HepG2 (cell line): ENCODE measurements at regions not wholly inside any gene's neighbourhood (a gene's known extent, or its start where the extent isn't known, plus 50 kb on each side); places are given as distances from the start of the nearest gene placed in this dataset.

Experiments
- ATAC-seq: fragments of 200-7000 bp; cut with Tn5 transposase; 3 replicates; pipeline ENCODE4 v1.9.1; 2020; ENCODE audit warnings: mild to moderate bottlenecking, moderate library complexity
- BruUV-seq: library from RNA; stranded (reverse); fragments of 400-500 nt; replicated peaks from 2 replicates; lab custom pipeline; 2021; lab: Mats Ljungman, UMichigan
- CTCF ChIA-PET: fragments of 300-600 bp; formaldehyde crosslinking; extraction: SDS; loops from one replicate; lab custom pipeline; 2021; ENCODE audit warnings: low total read pairs, inconsistent platforms, low intra/inter-chr PET ratio; lab: Yijun Ruan, JAX
- POLR2A ChIA-PET: fragments of 350-600 bp; sonication (Branson Sonifier 250); formaldehyde crosslinking; loops from one replicate; lab custom pipeline; 2020; ENCODE audit warnings: antibody characterized with exemption, inconsistent platforms; lab: Yijun Ruan, JAX
- DNase-seq: peaks from one replicate; pipeline ENCODE4 v3.0.0-alpha.2; 2015; ENCODE audit warnings: low spot score
- FAIRE-seq: peaks from 3 replicates; lab custom pipeline; 2011; peaks lifted over from hg19 to GRCh38; lab: Jason Lieb, UNC
- H2AFZ ChIP-seq: one replicate; pipeline ENCODE4 v1.6.1; 2011; ENCODE audit warnings: low read length, inconsistent platforms
- H3K27ac ChIP-seq: fragments of 300-600 bp; 3 replicates; pipeline ENCODE4 v1.8.0; 2011; ENCODE audit warnings: mixed run types, mild to moderate bottlenecking, mixed read lengths, low read length, inconsistent platforms; ENCODE audit not compliant: insufficient read depth; ENCODE audit errors: extremely low read length
- H3K27me3 ChIP-seq, 2 experiments: fragments of 200-600 bp in 1 of 2; 2 replicates in 1 of 2; 3 replicates in 1 of 2; pipeline versions ENCODE4 v1.6.0 to v1.8.0; 2011; ENCODE audit warnings: low read length in 2 of 2, mild to moderate bottlenecking in 2 of 2, moderate library complexity in 2 of 2, inconsistent platforms in 1 of 2; ENCODE audit not compliant: insufficient read depth in 2 of 2, control insufficient read depth in 1 of 2
- H3K36me3 ChIP-seq, 2 experiments: fragments of 200-600 bp in 1 of 2; replicated peaks in 1 of 2; 2 replicates in 1 of 2; 3 replicates in 1 of 2; pipeline versions ENCODE4 v1.5.1 to v1.8.0; 2011; ENCODE audit warnings: low read length in 2 of 2, inconsistent platforms in 1 of 2; ENCODE audit not compliant: insufficient read depth in 2 of 2, control insufficient read depth in 1 of 2
- H3K4me1 ChIP-seq: 2 replicates; pipeline ENCODE4 v1.5.1; 2012; ENCODE audit warnings: low read length, inconsistent platforms; ENCODE audit not compliant: insufficient read depth
- H3K4me2 ChIP-seq: 2 replicates; pipeline ENCODE4 v1.6.0; 2011; ENCODE audit warnings: low read depth, low read length, inconsistent platforms
- H3K4me3 ChIP-seq, 3 experiments: fragments of 200-600 bp in 1 of 3; sonication (generic), shearing (Covaris generic) in 1 of 3; replicated peaks in 1 of 3; 2 replicates each; pipeline ENCODE4 v1.5.1; 2011 to 2016; ENCODE audit warnings: low read length in 3 of 3, inconsistent platforms in 2 of 3, low read depth in 2 of 3, mild to moderate bottlenecking in 2 of 3, control low read depth in 1 of 3, mixed read lengths in 1 of 3; ENCODE audit not compliant: insufficient read depth in 1 of 3
- H3K79me2 ChIP-seq: one replicate; pipeline ENCODE4 v1.6.1; 2011; ENCODE audit warnings: low read length, inconsistent platforms; ENCODE audit not compliant: insufficient read depth
- H3K9ac ChIP-seq: 2 replicates; pipeline ENCODE4 v1.6.0; 2011; ENCODE audit warnings: mild to moderate bottlenecking, low read depth, low read length, inconsistent platforms; ENCODE audit not compliant: insufficient read depth
- H3K9me3 ChIP-seq: 2 replicates; pipeline ENCODE4 v1.5.1; 2012; ENCODE audit warnings: mild to moderate bottlenecking, low read length
- H4K20me1 ChIP-seq: 2 replicates; pipeline ENCODE4 v1.6.0; 2011; ENCODE audit warnings: inconsistent platforms, mild to moderate bottlenecking, low read length, moderate library complexity; ENCODE audit not compliant: insufficient read depth
- AKAP8 ChIP-seq: sonication (generic); formaldehyde crosslinking; IDR thresholded peaks from 2 replicates; pipeline ENCODE4 v1.5.1; 2020; ENCODE audit warnings: mild to moderate bottlenecking, missing genetic modification reagents
- BCL6 ChIP-seq: IDR thresholded peaks from 2 replicates; pipeline ENCODE4 v1.6.1; 2016; ENCODE audit warnings: missing genetic modification reagents, missing compliant biosample characterization
- HCFC1 ChIP-seq: fragments of 150-350 bp; IDR thresholded peaks from 2 replicates; pipeline ENCODE4 v1.6.1; 2014; ENCODE audit warnings: low read depth, low read length
- HDAC2 ChIP-seq: sonication (generic); formaldehyde crosslinking; IDR thresholded peaks from 2 replicates; pipeline ENCODE4 v1.4.0; 2020; ENCODE audit warnings: missing genetic modification reagents
- NR3C1 ChIP-seq: sonication (generic); formaldehyde crosslinking; IDR thresholded peaks from 2 replicates; pipeline ENCODE4 v1.4.0; 2020; ENCODE audit warnings: missing genetic modification reagents
- PHF20 ChIP-seq: sonication (generic); formaldehyde crosslinking; IDR thresholded peaks from 2 replicates; pipeline ENCODE4 v1.5.0; 2020; ENCODE audit warnings: mild to moderate bottlenecking, missing genetic modification reagents
- ZFY ChIP-seq: sonication (generic); formaldehyde crosslinking; IDR thresholded peaks from 2 replicates; pipeline ENCODE4 v1.4.0; 2020; ENCODE audit warnings: missing genetic modification reagents
- ZNF780A ChIP-seq: sonication (generic); formaldehyde crosslinking; IDR thresholded peaks from 2 replicates; pipeline ENCODE4 v1.8.0; 2022; ENCODE audit warnings: mild to moderate bottlenecking, missing genetic modification reagents, moderate library complexity
- ZNF816 ChIP-seq: sonication (generic); formaldehyde crosslinking; IDR thresholded peaks from 2 replicates; pipeline ENCODE4 v1.8.0; 2022; ENCODE audit warnings: missing genetic modification reagents, mild to moderate bottlenecking, borderline replicate concordance
- WGBS: methylation state at CpG from one replicate; pipeline ENCODE4 v1.1.6; 2017; ENCODE audit warnings: low lambda C conversion rate; 5-methylcytosine and 5-hydroxymethylcytosine counted together
- in situ Hi-C: cut with HindIII; loops from 2 replicates; pipeline ENCODE4 v1.10.0; 2017; ENCODE audit warnings: low pct_unique_long_range_greater_than_20kb; ENCODE audit not compliant: extremely low pct_ligation_motif_present
- intact Hi-C: fragments of 100-400 bp; cut with micrococcal nuclease; formaldehyde crosslinking; loops from one replicate; pipeline ENCODE4 v1.10.0; 2022; ENCODE audit not compliant: unreplicated experiment
- TF ChIP-seq, protein P1 (sequence below): sonication (generic); formaldehyde crosslinking; IDR thresholded peaks from 2 replicates; pipeline ENCODE4 v1.4.0; 2020; ENCODE audit warnings: missing genetic modification reagents, mild to moderate bottlenecking, borderline replicate concordance
- TF ChIP-seq, protein P2 (sequence below): sonication (generic); formaldehyde crosslinking; IDR thresholded peaks from 2 replicates; pipeline ENCODE4 v1.5.0; 2020; ENCODE audit warnings: missing genetic modification reagents
- TF ChIP-seq, protein P3 (sequence below): sonication (generic); formaldehyde crosslinking; IDR thresholded peaks from 2 replicates; pipeline ENCODE4 v1.4.0; 2020; ENCODE audit warnings: low read depth, mild to moderate bottlenecking, missing genetic modification reagents
- TF ChIP-seq, protein P4 (sequence below): sonication (generic); formaldehyde crosslinking; IDR thresholded peaks from 2 replicates; pipeline ENCODE4 v1.9.0; 2022; ENCODE audit warnings: missing genetic modification reagents, mild to moderate bottlenecking, borderline replicate concordance

DNA sequence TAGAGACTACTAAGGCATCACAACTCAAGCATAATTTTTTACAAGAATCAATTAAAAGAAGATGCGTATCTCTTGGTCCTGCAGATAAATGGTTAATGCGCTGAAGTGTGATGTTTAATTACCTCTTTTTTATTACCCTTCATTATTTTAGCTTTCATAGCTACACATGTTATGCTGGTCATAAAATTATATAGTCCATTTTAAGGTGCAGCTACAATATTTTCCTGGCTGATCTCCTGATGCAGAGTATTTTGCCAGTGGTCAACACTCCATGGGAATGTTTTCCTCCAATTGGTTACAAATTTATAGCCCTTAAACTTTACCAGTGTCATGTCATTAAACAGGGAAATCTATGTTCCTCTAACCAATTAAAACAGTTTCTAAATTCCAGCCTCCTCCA lies 1617.2 kb downstream of the PCDH7 start:
- TF ChIP-seq ZNF816, result no peak
- no peak for TF ChIP-seq AKAP8 (CRISPR knock-in tag)
- TF ChIP-seq ZNF780A (CRISPR knock-in tag), result no peak
- no peak for TF ChIP-seq BCL6 (CRISPR knock-in tag)
- in situ Hi-C loops (no loop called here), intact Hi-C loops (no loop called here)
- no peak for FAIRE-seq
- H2AFZ ChIP-seq, result no peak overlapping the region
- CTCF ChIA-PET, result no interaction called here
- POLR2A ChIA-PET, result no interaction called here
- no peak overlapping the region for H3K4me2 ChIP-seq
- no peaks in the 10 kb centered on the region for H3K36me3 ChIP-seq
- H3K27me3 ChIP-seq, result no peaks in the 10 kb centered on the region
- no peak overlapping the region for H3K27ac ChIP-seq
- no peaks in the 10 kb centered on the region for H3K4me1 ChIP-seq
- no peaks in the 10 kb centered on the region for H3K79me2 ChIP-seq
- BruUV-seq, result no TSS peak
- DNase-seq, result no peak
- no peak overlapping the region for H3K4me3 ChIP-seq
- no peak overlapping the region for H3K9ac ChIP-seq
- WGBS, result 47% methylated on average over 2 of the region's 2 CpGs
- peaks cover 17% of the 10 kb centered on the region; the same call in 1 of the 2 replicates for H3K9me3 ChIP-seq
- no peaks in the 10 kb centered on the region for H4K20me1 ChIP-seq
- ATAC-seq, result no peak

DNA sequence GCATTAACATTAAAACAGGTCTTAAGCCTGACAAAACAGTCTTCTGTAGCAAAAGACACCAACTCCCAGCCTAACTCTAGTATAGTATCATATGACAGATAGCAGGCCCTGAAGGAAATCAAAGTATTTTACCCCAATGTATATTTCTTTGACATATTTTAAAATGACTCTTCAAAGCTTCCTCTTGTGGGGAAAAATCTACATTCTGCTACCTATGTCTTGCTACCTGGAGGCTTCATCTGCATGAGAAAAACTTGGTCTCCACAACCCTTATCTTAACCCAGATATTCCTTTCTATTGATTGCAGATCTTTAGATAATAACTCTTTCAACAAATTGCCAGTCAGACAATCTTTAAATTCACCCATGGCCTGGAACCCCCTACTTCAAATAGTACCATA lies 1620.4 kb downstream of the PCDH7 start:
- no peaks in the 10 kb centered on the region for H3K4me1 ChIP-seq
- CTCF ChIA-PET, result no interaction called here
- H2AFZ ChIP-seq, result no peak overlapping the region
- BruUV-seq, result no TSS peak
- FAIRE-seq (no peak), DNase-seq (no peak), ATAC-seq (no peak)
- no peak overlapping the region for H3K4me3 ChIP-seq
- H3K36me3 ChIP-seq, result no peaks in the 10 kb centered on the region
- POLR2A ChIA-PET, result no interaction called here
- H4K20me1 ChIP-seq, result no peaks in the 10 kb centered on the region
- H3K4me2 ChIP-seq, result no peak overlapping the region
- H3K9me3 ChIP-seq, result peaks cover 10% of the 10 kb centered on the region; the same call in 1 of the 2 replicates
- intact Hi-C loops (no loop called here), in situ Hi-C loops (no loop called here)
- no peak overlapping the region for H3K9ac ChIP-seq
- no peaks in the 10 kb centered on the region for H3K79me2 ChIP-seq
- no peaks in the 10 kb centered on the region for H3K27me3 ChIP-seq
- H3K27ac ChIP-seq, result no peak overlapping the region
- TF ChIP-seq ZFY (CRISPR knock-in tag) (no peak), HDAC2 (CRISPR knock-in tag) (no peak), NR3C1 (CRISPR knock-in tag) (no peak), HCFC1 (no peak), ZNF780A (CRISPR knock-in tag) (no peak), PHF20 (CRISPR knock-in tag) (no peak)
- TF ChIP-seq, protein P1, sequence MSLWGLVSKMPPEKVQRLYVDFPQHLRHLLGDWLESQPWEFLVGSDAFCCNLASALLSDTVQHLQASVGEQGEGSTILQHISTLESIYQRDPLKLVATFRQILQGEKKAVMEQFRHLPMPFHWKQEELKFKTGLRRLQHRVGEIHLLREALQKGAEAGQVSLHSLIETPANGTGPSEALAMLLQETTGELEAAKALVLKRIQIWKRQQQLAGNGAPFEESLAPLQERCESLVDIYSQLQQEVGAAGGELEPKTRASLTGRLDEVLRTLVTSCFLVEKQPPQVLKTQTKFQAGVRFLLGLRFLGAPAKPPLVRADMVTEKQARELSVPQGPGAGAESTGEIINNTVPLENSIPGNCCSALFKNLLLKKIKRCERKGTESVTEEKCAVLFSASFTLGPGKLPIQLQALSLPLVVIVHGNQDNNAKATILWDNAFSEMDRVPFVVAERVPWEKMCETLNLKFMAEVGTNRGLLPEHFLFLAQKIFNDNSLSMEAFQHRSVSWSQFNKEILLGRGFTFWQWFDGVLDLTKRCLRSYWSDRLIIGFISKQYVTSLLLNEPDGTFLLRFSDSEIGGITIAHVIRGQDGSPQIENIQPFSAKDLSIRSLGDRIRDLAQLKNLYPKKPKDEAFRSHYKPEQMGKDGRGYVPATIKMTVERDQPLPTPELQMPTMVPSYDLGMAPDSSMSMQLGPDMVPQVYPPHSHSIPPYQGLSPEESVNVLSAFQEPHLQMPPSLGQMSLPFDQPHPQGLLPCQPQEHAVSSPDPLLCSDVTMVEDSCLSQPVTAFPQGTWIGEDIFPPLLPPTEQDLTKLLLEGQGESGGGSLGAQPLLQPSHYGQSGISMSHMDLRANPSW (CRISPR knock-in tag), result no peak
- TF ChIP-seq, protein P2, sequence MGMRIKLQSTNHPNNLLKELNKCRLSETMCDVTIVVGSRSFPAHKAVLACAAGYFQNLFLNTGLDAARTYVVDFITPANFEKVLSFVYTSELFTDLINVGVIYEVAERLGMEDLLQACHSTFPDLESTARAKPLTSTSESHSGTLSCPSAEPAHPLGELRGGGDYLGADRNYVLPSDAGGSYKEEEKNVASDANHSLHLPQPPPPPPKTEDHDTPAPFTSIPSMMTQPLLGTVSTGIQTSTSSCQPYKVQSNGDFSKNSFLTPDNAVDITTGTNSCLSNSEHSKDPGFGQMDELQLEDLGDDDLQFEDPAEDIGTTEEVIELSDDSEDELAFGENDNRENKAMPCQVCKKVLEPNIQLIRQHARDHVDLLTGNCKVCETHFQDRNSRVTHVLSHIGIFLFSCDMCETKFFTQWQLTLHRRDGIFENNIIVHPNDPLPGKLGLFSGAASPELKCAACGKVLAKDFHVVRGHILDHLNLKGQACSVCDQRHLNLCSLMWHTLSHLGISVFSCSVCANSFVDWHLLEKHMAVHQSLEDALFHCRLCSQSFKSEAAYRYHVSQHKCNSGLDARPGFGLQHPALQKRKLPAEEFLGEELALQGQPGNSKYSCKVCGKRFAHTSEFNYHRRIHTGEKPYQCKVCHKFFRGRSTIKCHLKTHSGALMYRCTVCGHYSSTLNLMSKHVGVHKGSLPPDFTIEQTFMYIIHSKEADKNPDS (CRISPR knock-in tag), result no peak
- TF ChIP-seq, protein P3, sequence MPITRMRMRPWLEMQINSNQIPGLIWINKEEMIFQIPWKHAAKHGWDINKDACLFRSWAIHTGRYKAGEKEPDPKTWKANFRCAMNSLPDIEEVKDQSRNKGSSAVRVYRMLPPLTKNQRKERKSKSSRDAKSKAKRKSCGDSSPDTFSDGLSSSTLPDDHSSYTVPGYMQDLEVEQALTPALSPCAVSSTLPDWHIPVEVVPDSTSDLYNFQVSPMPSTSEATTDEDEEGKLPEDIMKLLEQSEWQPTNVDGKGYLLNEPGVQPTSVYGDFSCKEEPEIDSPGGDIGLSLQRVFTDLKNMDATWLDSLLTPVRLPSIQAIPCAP, result no peak
- TF ChIP-seq, protein P4, sequence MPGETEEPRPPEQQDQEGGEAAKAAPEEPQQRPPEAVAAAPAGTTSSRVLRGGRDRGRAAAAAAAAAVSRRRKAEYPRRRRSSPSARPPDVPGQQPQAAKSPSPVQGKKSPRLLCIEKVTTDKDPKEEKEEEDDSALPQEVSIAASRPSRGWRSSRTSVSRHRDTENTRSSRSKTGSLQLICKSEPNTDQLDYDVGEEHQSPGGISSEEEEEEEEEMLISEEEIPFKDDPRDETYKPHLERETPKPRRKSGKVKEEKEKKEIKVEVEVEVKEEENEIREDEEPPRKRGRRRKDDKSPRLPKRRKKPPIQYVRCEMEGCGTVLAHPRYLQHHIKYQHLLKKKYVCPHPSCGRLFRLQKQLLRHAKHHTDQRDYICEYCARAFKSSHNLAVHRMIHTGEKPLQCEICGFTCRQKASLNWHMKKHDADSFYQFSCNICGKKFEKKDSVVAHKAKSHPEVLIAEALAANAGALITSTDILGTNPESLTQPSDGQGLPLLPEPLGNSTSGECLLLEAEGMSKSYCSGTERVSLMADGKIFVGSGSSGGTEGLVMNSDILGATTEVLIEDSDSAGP (CRISPR knock-in tag), result no peak
